Gastrocnemius medialis (tissue), 4 donors: ENCODE measurements at regions not wholly inside any gene's neighbourhood (a gene's known extent, or its start where the extent isn't known, plus 50 kb on each side); places are given as distances from the start of the nearest gene placed in this dataset.

ENCODE experiments used
- ATAC-seq, 2 donors: fragments of 150-250 bp; one replicate each; pipeline ENCODE4 v1.9.1; 2016
- DNase-seq, 2 donors: peaks; one replicate each; pipeline ENCODE4 v3.0.0-alpha.2; 2019
- H3K27ac ChIP-seq, 4 donors: fragments of 200-600 bp; sonication (generic); 1 replicate in 1 of 4; 2 replicates in 3 of 4; pipeline ENCODE4 v1.5.1; 2016 to 2018; ENCODE audit warnings: mild to moderate bottlenecking in 2 of 4, moderate library complexity in 1 of 4
- H3K27me3 ChIP-seq, 3 donors: fragments of 200-600 bp; sonication (generic) in 2 of 3; 1 replicate in 1 of 3; 2 replicates in 2 of 3; pipeline versions ENCODE4 v1.5.1 to v1.6.0; 2016 to 2019; ENCODE audit warnings: mild to moderate bottlenecking in 1 of 3, moderate library complexity in 1 of 3
- H3K36me3 ChIP-seq, 2 donors: fragments of 200-600 bp; sonication (generic) in 1 of 2; one replicate each; pipeline ENCODE4 v1.5.1; 2017 to 2018
- H3K4me1 ChIP-seq, 2 donors: fragments of 200-600 bp; sonication (generic) in 1 of 2; one replicate each; pipeline ENCODE4 v1.5.1; 2016 to 2017; ENCODE audit warnings: mild to moderate bottlenecking in 2 of 2
- H3K4me3 ChIP-seq, 4 donors: fragments of 200-600 bp; sonication (generic) in 3 of 4; 1 replicate in 1 of 4; 2 replicates in 3 of 4; pipeline ENCODE4 v1.5.1; 2016 to 2019; ENCODE audit warnings: mild to moderate bottlenecking in 2 of 4
- H3K9me3 ChIP-seq, 3 donors: fragments of 200-600 bp; sonication (generic) in 2 of 3; 1 replicate in 1 of 3; 2 replicates in 2 of 3; pipeline ENCODE4 v1.5.1; 2016 to 2019
- CTCF ChIP-seq, 5 experiments: fragments of 450-650 bp in 3 of 5; fragments of 200-600 bp in 2 of 5; sonication (generic) in 2 of 5; IDR thresholded peaks in 4 of 5; conservative IDR thresholded peaks in 1 of 5; 1 replicate in 4 of 5; 2 replicates in 1 of 5; pipeline ENCODE4 v1.5.1; 2016 to 2019; ENCODE audit warnings: antibody characterized with exemption in 5 of 5, mild to moderate bottlenecking in 3 of 5, moderate library complexity in 3 of 5
- POLR2A ChIP-seq, 2 donors: fragments of 450-650 bp; IDR thresholded peaks; one replicate each; pipeline ENCODE4 v1.6.1; 2017; ENCODE audit warnings: antibody characterized with exemption in 2 of 2, mild to moderate bottlenecking in 2 of 2, moderate library complexity in 2 of 2
- in situ Hi-C, 4 donors: fragments of 200-750 bp; cut with MboI; loops; one replicate each; pipeline versions ENCODE4 v1.15.0 to v1.8.0; 2017; ENCODE audit warnings: low sequenced_read_pairs in 4 of 4
- intact Hi-C: fragments of 100-400 bp; cut with DNase I; formaldehyde crosslinking; loops from one replicate; pipeline ENCODE4 v1.15.1; 2023; ENCODE audit warnings: low total_unique reads

- intact Hi-C loops (no loop called here), in situ Hi-C loops (no loop called here)
- DNase-seq, result no peak
- TF ChIP-seq POLR2A (IDR thresholded peaks at IDR 0.05) (no peak), CTCF (IDR thresholded peaks at IDR 0.05 in 4 of 5, conservative IDR thresholded peaks at IDR 0.05 in 1 of 5) (no peak)
- peaks cover 0 to 5% (median 0%) of the 10 kb centered on the region in 3 donors for H3K27me3 ChIP-seq
- H3K27ac ChIP-seq, result no peak overlapping the region
- H3K9me3 ChIP-seq, result peaks cover 0 to 12% (median 0%) of the 10 kb centered on the region in 3 donors
- ATAC-seq, result no peak
- no peaks in the 10 kb centered on the region for H3K36me3 ChIP-seq
- H3K4me1 ChIP-seq, result no peaks in the 10 kb centered on the region
- no peak overlapping the region for H3K4me3 ChIP-seq
These were observed 100.9 kb downstream of the PDGFA start for GRCh38 chr7:418636-419280.

GRCh38 chr7:420142-421093, 99.2 kb downstream of the PDGFA start:
- Histone ChIP-seq H3K27ac (no peak overlapping the region), H3K36me3 (no peaks in the 10 kb centered on the region), H3K4me3 (no peak overlapping the region), H3K4me1 (no peaks in the 10 kb centered on the region), H3K27me3 (peaks cover 3 to 16% (median 13%) of the 10 kb centered on the region in 3 donors), H3K9me3 (peaks cover 0 to 12% (median 0%) of the 10 kb centered on the region in 3 donors)
- in situ Hi-C loops (no loop called here), intact Hi-C loops (no loop called here)
- TF ChIP-seq CTCF (IDR thresholded peaks at IDR 0.05 in 4 of 5, conservative IDR thresholded peaks at IDR 0.05 in 1 of 5), result no peak
- no peak for TF ChIP-seq POLR2A (IDR thresholded peaks at IDR 0.05)
- no peak for ATAC-seq
- no peak for DNase-seq

- Histone ChIP-seq H3K27ac (no peak overlapping the region), H3K9me3 (peaks cover 0 to 12% (median 0%) of the 10 kb centered on the region in 3 donors), H3K36me3 (no peaks in the 10 kb centered on the region), H3K4me1 (no peaks in the 10 kb centered on the region), H3K4me3 (no peak overlapping the region), H3K27me3 (peaks cover 7 to 16% (median 13%) of the 10 kb centered on the region in 3 donors)
- no peak for DNase-seq
- TF ChIP-seq CTCF (IDR thresholded peaks at IDR 0.05 in 4 of 5, conservative IDR thresholded peaks at IDR 0.05 in 1 of 5), result no peak
- no peak for TF ChIP-seq POLR2A (IDR thresholded peaks at IDR 0.05)
- in situ Hi-C loops, result no loop called here
- intact Hi-C loops, result no loop called here
- no peak for ATAC-seq
These were observed 98.3 kb downstream of the PDGFA start for GRCh38 chr7:421136-421991.

GRCh38 chr7:422191-422885, 97.3 kb downstream of the PDGFA start:
- no peaks in the 10 kb centered on the region for H3K36me3 ChIP-seq
- ATAC-seq (no peak), DNase-seq (no peak)
- peaks cover 0 to 9% (median 0%) of the 10 kb centered on the region in 3 donors for H3K9me3 ChIP-seq
- intact Hi-C loops (no loop called here), in situ Hi-C loops (no loop called here)
- no peaks in the 10 kb centered on the region for H3K4me1 ChIP-seq
- no peak overlapping the region for H3K4me3 ChIP-seq
- H3K27ac ChIP-seq, result no peak overlapping the region
- H3K27me3 ChIP-seq, result peaks cover 7 to 16% (median 13%) of the 10 kb centered on the region in 3 donors
- TF ChIP-seq POLR2A (IDR thresholded peaks at IDR 0.05) (no peak), CTCF (IDR thresholded peaks at IDR 0.05 in 4 of 5, conservative IDR thresholded peaks at IDR 0.05 in 1 of 5) (no peak)
